Dedifferentiated amniotic fluid mesenchymal stem cell (primary cell): ENCODE measurements at regions not wholly inside any gene's neighbourhood (a gene's known extent, or its start where the extent isn't known, plus 50 kb on each side); places are given as distances from the start of the nearest gene placed in this dataset.

Source experiments
- DNase-seq: peaks from one replicate; pipeline ENCODE4 v3.0.0-alpha.2; 2016; ENCODE audit errors: extremely low spot score

DNA sequence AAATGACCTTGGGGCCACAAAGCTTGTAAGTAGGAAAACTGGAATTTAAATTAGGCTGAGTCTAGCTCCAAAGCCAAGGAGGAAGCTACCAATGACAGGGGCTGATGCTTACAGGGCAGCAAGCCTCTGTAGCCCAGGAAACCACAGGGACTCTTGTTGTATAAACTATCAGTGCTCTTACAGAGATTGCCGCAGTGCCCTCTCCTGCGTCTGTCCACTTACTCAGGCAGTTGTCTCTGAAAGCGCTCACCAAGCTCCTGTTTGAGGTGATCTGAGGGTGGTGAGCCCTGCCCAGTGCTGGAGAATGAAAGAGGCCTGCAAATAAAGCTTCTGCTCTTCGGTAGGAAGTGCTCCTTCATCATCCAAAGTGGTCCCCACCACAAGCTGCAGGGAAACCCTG is 498.8 kb downstream of the ARHGEF28 start:
- no peak for DNase-seq

DNA sequence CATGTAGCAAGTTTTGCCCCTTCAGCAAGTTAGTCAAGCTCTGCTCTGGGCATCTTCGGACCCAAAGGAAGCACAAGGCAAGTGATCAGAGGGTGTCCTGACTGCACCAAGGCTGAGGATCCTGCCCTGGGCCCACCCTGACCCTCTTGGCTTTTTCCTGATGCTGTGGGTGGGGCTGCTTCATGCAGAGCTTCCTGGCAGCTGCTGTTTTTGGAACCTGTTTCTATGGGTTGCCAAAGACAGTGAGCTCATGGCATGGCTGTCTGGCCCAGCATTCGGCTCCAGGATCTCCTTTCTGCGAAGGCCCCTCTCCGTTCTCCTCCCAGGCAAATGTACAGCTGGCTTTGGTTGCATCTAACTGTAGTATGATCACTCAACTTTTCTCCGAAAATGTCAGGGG is 497.9 kb downstream of the ARHGEF28 start:
- DNase-seq, result no peak

DNA sequence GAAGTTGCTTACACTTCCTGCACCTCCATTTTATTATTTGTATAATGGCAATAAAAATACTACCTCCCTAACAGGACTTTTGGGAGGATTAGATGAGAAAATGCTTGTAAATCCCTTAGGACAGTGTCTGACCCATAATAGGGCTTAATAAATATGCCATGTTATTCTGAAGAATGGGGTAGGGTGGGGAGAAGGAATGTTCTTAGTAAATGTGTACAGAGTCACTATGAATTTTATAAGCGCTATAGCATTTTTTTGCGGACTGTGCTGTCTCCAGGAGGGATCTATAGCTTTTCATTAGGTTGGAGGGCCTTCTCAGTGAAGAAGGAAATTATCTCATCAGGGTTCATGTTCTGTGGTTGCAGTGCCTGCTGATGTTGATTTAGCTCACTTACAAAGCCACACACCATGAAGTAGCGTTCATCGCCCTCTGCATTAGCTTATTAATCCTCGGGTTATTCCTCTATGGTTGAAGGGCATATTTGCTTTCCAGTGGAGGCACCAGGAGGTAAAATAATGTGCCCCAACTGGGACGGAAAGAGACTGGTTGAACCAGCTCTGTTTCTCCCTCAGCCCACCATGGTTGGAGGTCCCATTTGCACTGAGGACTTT is 497.1 kb downstream of the ARHGEF28 start:
- no peak for DNase-seq

DNA sequence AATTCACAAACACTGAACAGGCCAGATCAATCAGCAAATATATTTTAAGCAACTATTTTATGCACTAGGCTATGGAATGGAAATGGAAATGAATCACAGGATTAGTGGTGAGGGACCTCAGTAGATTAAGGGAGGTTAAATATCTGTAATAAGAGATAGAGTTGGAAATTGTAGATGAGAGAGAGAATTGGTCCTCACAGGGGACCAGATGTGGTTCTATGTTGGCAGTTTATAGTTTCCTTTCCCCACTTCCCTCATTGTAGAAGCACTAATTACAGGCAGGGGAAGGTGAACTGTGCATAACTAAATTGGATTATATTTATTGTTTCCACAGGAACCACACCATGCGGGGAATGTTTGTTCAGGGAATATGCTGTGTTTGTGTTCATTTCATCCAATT is 496.2 kb downstream of the ARHGEF28 start:
- DNase-seq, result no peak

DNA sequence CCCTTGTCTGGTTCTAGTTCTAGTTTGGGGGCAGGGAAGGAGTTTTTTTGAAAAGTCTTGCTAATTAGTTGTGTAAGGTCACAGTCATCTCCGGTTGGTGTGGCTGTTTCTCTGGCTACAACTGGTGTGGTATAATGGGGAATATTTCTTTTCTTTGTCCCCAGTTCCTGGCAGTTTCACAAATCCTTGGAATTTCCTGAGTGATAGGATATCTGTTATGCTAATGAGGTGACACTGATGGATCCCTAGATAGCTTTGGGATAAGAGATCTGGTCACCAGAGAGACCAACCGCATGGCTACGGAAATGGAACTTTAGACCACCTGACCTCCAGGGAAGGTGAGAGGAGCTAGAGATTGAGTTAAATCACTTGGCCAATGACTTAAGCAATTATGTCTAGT is 494.6 kb downstream of the ARHGEF28 start:
- no peak for DNase-seq

DNA sequence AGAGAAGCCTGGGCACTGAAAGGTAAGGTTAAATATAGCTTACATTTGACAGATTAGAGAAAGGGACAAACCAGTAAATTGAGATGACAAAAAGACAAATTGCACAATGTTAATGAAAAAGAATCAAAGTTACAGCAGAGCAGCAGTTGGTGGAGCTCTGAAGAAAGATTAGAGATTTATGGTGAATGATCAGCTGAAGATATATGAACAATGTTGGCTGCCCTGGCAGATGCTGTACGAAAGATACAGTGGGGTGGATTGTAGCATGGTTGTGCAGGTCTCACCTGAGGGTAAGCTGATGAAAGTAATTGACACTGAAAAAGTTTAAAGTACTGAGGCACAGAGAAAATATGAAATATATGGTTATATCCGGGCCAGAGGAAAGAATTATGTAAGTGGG is 492.1 kb downstream of the ARHGEF28 start:
- DNase-seq, result no peak

DNA sequence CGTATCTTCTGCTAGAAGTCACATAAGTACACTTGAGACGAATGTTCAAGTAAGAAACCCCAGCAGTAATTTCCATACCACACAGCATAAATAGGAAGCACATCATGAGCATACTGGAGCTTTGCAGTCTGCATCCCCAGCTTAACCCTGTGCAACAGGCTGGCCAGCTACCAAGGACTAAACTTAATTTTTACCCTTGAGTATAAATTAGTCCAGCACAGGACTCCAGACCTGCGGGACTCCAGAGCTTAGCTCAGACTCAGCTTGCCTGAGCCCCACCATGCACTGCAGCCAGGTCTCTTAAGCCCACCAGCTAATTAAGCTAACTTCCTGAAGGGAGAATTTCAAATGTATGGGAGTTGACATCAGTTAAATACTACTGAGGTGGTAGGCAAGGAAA is 491.0 kb downstream of the ARHGEF28 start:
- no peak for DNase-seq

DNA sequence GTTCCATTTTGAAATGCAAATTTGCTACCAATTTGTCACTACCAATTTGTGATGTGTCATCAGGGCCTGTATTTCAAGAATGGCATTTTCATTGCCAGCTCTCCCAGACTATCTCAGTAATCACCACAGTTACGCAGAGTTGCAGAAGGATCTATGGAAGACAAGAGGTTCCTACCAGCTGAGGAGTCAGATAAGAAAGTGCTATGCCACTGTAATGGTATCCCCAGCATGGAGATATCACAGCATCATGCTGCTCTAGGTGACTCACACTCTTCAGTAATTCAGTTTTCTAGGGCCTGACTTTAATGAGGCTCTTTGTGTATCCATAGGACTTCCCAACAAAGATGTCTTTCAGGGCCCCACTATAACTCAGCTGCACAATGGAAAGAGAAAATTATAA is 490.3 kb downstream of the ARHGEF28 start:
- DNase-seq, result no peak

DNA sequence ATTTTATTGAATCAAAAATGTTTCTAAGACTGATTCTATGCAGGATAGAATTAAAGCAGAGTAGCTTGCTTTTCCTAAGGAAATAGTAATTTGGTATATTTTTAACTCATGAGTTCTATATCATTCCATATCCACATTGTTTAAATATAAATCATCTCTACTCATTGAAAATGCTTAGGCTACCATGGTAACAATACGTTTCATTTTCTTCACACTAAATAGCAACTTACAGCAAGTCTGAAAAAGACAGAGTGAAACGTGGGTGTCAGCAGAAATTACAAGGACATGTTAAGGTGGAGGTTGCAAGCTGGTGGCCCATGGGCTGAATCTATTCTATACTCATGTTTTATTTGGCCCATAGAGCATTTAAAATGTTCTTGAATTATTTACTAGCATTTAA is 487.9 kb downstream of the ARHGEF28 start:
- DNase-seq, result no peak

DNA sequence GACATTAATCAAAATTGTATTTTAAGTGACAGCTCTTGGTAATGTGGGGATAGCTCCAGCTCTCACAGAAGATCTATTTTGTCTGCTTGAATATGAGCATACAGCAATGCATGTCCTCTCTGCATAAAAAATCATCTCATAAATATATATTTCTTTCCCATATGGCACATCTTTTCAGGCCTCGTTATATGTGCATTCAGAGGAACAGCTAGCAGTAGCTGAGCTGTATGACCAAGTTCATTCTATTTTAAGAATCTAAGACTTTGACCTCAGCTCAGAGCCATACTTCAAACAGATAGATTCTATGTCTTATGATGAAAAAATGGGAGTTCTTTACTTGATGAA is 487.2 kb downstream of the ARHGEF28 start:
- DNase-seq, result no peak

DNA sequence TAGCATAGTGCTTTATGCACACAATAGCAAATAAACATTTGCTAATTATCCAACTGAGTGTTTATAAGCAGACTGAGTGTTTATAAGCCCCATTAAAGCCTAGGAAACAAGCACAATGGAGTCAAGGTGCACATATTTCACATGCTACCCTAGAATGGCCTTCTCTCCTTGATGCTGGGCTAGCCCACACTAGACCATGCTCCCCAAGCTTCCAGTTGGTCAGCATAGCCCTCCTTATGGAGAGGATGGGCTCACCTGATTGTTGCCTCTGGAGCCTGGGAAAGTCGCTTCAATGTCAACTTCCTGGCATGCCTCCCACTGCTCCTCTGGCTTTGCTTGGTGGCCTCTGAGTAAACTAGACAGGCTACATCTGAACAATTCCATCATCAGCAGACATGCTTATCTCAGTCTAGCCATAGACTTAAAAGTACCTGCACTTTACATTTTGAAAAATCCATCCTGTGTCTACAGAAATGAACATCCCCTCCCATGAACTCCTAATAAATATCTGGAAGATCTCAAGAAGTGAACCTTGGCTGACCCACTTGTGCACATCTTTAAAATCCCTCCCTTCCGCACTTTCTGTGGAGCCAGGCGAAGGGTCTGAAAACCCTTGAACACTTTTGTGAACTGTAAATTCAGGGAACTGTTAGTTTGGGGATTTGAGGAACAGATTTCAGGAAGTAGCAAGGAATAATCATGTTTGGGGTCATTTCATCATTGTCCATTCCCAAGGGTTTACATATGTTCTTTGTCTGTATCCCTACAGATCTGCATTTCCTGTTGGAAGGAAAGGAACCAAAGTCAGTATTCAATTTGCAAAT is 486.6 kb downstream of the ARHGEF28 start:
- no peak for DNase-seq

DNA sequence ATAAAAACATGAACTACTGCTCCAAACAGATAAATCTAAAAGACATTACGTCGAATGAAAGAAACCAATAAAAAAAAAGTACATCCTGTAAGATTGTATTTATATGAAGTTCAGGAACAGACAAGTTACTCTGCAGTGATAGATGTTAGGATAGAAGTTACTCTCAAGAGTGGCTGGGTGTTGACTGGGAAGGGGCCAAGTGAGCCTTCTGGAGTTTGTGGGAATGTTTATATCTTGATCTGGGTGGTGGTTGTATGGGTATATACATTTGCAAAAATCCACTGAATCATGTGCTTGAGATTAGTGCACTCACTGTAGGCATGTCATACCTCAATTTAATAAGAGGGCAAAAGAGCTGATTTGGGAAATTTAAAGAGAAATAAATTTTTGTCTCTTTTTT is 485.8 kb downstream of the ARHGEF28 start:
- DNase-seq, result no peak

DNA sequence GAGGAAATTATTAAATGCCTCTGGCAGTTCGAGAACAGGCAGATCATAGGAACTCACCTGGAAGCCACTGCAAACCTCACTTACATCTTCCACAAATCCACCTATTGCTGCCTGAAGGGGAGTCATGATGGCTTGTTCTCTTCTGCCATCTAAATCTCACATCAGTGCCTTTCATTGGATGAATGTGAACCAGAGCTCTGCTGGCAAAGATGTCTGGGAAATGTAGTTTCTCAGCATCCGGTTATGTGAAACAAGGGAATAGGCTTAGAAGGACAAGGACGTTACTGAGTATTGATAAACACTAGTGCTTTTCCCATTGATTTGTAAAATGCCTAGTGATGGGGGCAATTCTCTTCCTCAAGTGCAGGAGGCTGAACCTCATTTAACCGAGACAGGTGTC is 483.3 kb downstream of the ARHGEF28 start:
- no peak for DNase-seq

DNA sequence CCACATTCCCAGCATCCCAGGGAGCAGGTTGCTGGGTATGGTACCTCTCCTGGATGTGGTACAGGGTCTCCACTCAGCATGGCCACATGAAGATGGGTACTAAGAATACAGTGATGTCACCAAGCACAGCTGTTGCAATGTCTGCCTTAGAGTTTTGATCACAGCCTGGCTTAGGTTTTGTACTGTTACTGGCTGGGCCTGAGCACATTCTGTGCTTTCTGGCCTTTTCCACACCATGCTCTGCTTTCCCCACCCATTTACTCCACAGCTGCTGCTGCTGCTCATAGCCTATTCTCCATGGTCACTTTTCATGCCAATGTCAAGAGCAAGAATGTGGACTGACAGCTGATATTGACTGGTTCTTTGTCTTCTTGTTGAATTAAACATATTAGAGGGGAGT is 481.9 kb downstream of the ARHGEF28 start:
- DNase-seq, result no peak

DNA sequence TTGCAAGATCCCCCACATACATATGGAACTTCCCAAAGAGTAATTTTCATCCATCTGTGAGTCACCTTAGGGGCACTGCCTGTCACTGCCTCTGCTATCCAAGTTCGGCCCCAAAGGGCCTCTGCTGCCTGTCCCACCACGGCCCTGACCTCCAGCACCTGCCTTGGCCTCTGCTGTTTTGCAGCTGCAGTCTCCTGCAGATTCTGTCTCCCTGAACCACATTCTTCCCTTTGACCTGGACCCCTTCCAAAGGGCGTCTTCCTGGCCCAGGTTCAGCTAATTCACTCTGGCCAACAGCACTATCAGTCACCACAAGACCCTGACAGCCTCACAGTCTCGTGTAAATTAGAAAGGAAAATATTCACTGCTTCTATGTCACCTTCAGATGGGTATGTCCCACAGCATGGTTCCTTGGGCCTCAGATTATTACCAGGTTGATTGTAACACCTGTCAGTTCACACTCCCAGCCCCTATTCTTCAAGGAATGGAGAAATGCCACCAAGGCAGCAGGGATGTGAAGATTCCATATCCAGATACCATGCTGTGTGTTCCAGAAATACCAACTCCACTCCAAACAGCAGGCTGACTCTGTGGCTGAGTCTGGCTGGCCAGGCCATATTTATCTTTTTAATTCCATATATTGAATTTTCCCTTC is 479.3 kb downstream of the ARHGEF28 start:
- DNase-seq, result no peak

DNA sequence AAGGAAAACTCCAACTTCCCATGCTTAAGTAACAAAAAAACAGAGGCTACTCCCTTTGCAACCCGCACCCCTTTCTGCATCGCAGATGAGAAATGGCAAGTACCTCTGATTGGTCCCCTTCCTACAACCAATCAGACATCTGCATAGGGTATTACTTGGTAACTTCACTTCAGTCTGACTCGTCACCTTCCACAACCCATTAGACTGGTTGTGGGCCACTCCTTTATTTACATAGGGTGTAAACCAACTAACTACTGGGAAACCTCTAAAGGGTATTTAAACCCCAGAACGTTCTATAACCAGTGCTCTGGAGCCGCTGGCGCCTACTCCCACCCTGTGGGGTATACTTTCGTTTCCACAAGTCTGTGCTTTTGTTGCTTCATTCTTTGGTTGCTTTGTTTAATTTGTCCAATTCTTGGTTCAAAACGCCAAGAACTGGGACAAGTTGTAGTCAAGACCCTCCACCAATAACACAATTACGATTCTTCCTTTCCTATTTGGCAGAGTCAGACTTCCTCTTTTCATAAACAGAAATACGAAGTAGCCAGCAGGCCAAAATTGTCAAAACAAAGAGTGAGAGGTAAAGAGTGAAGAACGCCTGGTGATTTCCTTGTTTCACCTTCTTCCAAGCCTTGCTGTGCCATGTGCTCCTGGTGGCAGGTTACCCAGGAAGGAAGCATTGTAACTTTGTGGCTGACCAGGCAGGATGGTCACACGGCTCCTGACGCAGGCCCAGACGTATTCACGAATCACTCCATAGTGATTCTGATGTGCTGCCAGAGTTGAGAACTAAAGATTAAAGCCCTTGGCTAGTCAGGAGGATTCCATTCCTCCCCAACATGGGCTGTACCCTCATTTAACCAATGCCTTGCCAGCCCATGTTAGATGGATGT is 477.4 kb downstream of the ARHGEF28 start:
- DNase-seq, result no peak

DNA sequence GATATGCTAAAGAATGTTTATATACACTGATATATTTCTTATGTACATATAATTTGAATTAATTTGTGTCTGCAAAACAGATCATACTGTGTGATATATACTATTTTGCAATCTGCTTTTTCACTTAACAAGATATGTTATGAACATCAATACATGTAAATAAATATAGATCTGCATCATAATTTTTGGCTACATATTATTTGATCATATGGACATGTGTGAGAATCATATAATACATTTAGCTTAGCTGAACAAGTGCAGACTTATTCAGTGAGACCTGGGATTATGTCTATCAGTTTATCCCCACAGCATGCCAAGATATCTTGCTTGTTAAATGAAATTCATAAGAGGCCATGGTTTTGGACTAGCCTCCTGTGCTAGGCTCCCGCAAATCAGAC is 474.3 kb downstream of the ARHGEF28 start:
- no peak for DNase-seq

DNA sequence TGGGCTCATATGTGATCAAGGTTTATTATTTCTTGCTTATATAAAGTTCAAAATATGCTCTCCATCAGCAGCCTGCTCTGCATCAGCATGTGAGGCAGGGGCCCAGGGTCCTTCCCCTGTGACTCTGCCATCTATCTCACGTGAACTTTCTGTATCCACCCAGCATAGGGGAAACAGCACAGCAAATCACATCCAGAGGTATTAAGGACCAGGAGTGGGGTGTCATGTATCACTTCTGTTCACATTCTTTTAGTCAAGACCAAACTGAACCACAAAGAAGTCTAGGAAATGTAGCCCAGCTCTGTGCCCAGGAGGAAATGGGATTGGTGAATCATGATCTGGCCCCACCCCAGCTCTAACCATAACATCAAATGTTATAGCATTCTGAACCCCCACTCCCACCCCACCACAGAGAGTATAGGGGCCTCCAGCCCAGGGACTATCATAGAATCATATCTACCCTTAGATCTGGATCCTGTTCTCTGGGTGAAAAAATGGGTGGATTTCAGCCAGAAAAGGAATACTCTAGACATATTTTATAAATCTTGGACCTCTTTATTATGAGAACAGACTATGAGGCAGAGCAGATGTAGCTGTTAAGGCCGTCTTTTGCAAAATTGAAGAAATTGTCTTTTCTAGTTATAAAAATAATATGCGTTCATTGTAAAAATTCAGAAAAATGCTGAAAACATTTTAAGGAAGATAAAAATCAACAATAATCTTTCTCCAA is 473.7 kb downstream of the ARHGEF28 start:
- DNase-seq, result no peak

DNA sequence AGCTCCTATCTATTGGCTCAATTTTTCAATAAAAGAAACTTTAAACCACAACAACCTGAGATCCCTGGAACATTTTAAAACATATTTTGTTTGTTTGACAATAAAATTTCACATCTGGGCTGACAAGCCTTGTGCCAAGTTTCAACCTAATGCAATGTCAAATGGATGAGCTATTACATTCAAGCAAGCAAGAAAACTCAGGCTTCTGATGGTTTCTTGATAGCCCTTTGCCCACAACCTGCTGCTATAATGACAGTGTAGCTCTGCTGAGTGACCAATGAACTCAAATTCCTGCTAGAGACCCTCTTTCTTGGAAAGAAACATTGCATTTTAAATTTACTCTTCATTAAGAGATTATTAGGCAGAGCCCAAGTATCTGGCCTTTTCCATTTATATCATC is 472.9 kb downstream of the ARHGEF28 start:
- no peak for DNase-seq

DNA sequence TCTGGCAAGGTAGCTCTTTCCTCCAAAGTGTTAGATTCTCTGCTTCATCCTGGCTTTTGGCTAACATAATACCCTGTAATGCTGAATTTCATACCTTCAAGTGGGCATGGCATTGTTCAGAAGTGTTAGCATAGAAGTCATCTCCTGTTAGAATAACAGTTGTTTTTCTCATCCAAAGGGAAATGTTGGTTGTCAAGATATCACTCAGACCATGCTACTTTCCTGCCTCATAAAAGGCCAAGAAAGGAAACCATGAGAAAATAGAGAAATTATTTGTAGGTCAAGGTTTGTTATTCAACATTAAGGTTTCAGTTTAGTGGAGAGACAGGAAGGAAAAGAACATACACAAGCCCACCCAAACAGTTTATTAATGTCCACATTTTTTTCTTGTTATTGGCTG is 472.5 kb downstream of the ARHGEF28 start:
- DNase-seq, result no peak

DNA sequence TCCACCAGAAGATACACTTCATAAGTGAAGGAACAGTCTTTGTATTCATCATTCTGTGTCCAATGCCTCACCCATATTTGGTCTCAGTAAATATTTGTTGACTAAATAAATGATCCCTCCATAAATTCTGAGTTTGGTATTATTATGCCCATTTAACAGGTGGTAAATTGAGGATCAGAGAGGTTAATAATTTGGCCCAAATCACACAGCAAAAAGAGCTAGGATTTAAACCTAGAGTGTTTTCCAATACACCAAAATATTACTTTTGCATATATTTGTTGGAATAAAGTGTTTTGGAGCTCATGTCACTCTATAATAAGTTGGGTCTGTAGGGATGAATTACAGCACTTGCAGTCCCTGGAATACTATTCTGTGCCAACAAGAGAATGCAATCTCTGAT is 470.3 kb downstream of the ARHGEF28 start:
- DNase-seq, result no peak

DNA sequence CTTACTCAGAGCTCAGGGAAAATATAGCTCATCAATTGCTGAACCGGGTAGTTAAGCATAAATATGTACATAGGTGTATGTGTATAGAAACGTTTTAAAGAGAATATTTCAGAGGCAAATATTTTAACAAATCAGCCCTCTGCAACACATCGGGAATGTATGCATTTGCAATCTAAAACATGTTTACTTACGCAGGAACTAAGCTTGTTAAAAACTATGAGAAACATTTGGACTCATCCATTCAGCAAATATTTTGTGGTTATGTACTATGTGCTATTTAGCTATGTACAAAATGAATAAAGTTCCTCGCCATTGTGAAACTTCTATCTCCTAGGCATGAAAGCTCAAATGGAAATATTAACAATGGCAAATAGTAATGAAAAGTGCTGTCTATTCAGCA is 469.9 kb downstream of the ARHGEF28 start:
- DNase-seq, result peak; percentile 72
